Sigmoid colon (tissue), 6 donors: ENCODE measurements at regions not wholly inside any gene's neighbourhood (a gene's known extent, or its start where the extent isn't known, plus 50 kb on each side); places are given as distances from the start of the nearest gene placed in this dataset.
"Not testable (repeated sequence)": the region's sequence is repeated elsewhere in the genome, so short reads cannot be mapped to it uniquely, and the experiment has no call there.

Experiments used
- DNase-seq: peaks from one replicate; pipeline ENCODE4 v3.0.0-alpha.2; 2019
- H3K27ac ChIP-seq, 4 donors: fragments of 200-600 bp; sonication (generic); one replicate each; pipeline ENCODE4 v1.5.1; 2016 to 2019; ENCODE audit warnings: mild to moderate bottlenecking in 1 of 4
- H3K27me3 ChIP-seq, 3 donors: fragments of 200-600 bp; sonication (generic); one replicate each; pipeline ENCODE4 v1.5.1; 2019; ENCODE audit warnings: mild to moderate bottlenecking in 1 of 3
- H3K36me3 ChIP-seq, 4 donors: fragments of 200-600 bp; sonication (generic); one replicate each; pipeline ENCODE4 v1.5.1; 2016 to 2019
- H3K4me1 ChIP-seq, 4 donors: fragments of 200-600 bp; sonication (generic); one replicate each; pipeline ENCODE4 v1.5.1; 2017 to 2019
- H3K4me3 ChIP-seq, 4 donors: fragments of 200-600 bp; sonication (generic); one replicate each; pipeline ENCODE4 v1.5.1; 2017 to 2019; ENCODE audit warnings: mild to moderate bottlenecking in 2 of 4, moderate library complexity in 1 of 4
- H3K9me3 ChIP-seq, 4 donors: fragments of 200-600 bp in 3 of 4; sonication (generic) in 3 of 4; one replicate each; pipeline versions ENCODE4 v1.5.1 to v1.6.1; 2013 to 2019
- EP300 ChIP-seq, 4 donors: sonication (generic); formaldehyde crosslinking; IDR thresholded peaks; one replicate each; pipeline ENCODE4 v1.6.1; 2017; ENCODE audit warnings: antibody characterized with exemption in 4 of 4
- POLR2A ChIP-seq, 2 donors: fragments of 450-650 bp; IDR thresholded peaks; one replicate each; pipeline ENCODE4 v1.6.1; 2016; ENCODE audit warnings: antibody characterized with exemption in 2 of 2, mild to moderate bottlenecking in 2 of 2, moderate library complexity in 2 of 2
- POLR2AphosphoS5 ChIP-seq, 4 donors: sonication (generic); formaldehyde crosslinking; IDR thresholded peaks; one replicate each; pipeline ENCODE4 v1.6.1; 2017; ENCODE audit warnings: antibody characterized with exemption in 4 of 4
- WGBS, 2 donors: extraction: QIAGEN DNeasy Blood & Tissue Kit; methylation state at CpG; one replicate each; pipeline ENCODE4 v1.1.7; 2013; 5-methylcytosine and 5-hydroxymethylcytosine counted together
- intact Hi-C: fragments of 100-400 bp; cut with DNase I; formaldehyde crosslinking; loops from one replicate; pipeline ENCODE4 v1.15.1; 2023
- TF ChIP-seq, protein P1 (sequence below), 4 experiments: fragments of 450-650 bp in 3 of 4; fragments of 200-600 bp in 1 of 4; IDR thresholded peaks; one replicate each; pipeline ENCODE4 v1.5.1; 2016 to 2019; ENCODE audit warnings: antibody characterized with exemption in 4 of 4, mild to moderate bottlenecking in 3 of 4, moderate library complexity in 2 of 4
- donor health status: healthy with polysubstance abuse.
- donor health status: healthy.

DNA sequence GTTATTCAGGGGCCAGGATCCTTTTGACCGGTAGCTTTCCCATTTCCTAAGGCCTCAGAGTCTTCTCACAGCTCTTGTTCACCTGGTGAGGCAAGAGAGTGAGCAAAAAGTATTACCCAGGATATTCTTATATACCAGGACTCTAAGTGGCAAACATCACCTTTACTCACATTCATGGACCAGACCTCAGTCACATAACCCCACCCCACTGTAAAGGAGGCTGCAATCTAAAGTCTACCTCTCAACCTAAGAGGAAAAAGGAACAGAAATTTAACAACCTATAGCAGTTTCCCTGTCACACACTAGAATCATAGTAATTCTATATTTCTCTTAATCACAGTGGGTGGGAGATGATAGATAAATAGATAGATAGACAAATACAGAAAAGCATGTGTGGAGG is 176.0 kb upstream of the PTPRZ1 start:
- no peaks in the 10 kb centered on the region for H3K4me1 ChIP-seq
- 85 to 92% methylated on average over 1 of the region's 1 CpG for WGBS, 2 donors
- H3K9me3 ChIP-seq, result no peaks in the 10 kb centered on the region
- TF ChIP-seq EP300 (IDR thresholded peaks at IDR 0.05), result no peak
- no peak for TF ChIP-seq POLR2AphosphoS5 (IDR thresholded peaks at IDR 0.05)
- no peak for TF ChIP-seq POLR2A (IDR thresholded peaks at IDR 0.05)
- TF ChIP-seq, protein P1, sequence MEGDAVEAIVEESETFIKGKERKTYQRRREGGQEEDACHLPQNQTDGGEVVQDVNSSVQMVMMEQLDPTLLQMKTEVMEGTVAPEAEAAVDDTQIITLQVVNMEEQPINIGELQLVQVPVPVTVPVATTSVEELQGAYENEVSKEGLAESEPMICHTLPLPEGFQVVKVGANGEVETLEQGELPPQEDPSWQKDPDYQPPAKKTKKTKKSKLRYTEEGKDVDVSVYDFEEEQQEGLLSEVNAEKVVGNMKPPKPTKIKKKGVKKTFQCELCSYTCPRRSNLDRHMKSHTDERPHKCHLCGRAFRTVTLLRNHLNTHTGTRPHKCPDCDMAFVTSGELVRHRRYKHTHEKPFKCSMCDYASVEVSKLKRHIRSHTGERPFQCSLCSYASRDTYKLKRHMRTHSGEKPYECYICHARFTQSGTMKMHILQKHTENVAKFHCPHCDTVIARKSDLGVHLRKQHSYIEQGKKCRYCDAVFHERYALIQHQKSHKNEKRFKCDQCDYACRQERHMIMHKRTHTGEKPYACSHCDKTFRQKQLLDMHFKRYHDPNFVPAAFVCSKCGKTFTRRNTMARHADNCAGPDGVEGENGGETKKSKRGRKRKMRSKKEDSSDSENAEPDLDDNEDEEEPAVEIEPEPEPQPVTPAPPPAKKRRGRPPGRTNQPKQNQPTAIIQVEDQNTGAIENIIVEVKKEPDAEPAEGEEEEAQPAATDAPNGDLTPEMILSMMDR (IDR thresholded peaks at IDR 0.05), result no peak
- no peak for DNase-seq
- intact Hi-C loops, result loop anchor here (10.0 kb wide), 1 partner anchor 1862 kb away; no protein-coding TSS in a partner anchor
- no peaks in the 10 kb centered on the region for H3K27me3 ChIP-seq
- H3K4me3 ChIP-seq, result no peak overlapping the region
- H3K36me3 ChIP-seq, result no peaks in the 10 kb centered on the region
- no peak overlapping the region for H3K27ac ChIP-seq

DNA sequence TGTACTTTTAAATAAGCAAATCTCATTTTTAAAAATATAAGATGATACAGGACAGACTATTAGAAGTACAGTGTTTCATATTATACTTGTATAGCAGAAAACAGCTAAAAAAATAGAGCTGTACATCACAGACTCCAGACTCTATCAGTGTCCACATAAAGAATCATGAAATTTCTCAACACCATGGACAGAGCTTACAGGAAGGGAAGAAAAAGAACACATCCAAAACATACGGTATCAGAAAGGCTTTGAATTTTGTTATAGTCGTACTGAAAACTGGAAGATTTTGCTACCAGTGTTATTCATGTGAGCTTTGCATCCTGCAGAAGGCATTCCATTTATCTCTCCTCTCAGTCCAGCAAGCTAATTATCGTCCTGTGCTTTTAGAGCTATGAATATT is 183.2 kb upstream of the PTPRZ1 start:
- WGBS, 2 donors, result 85 to 93% methylated on average over 3 of the region's 3 CpGs
- intact Hi-C loops, result loop anchor here (10.0 kb wide), 1 partner anchor 1855 kb away; no protein-coding TSS in a partner anchor
- no peak for DNase-seq
- H3K4me3 ChIP-seq, result no peak overlapping the region
- no peaks in the 10 kb centered on the region for H3K36me3 ChIP-seq
- no peaks in the 10 kb centered on the region for H3K27me3 ChIP-seq
- H3K4me1 ChIP-seq, result no peaks in the 10 kb centered on the region
- no peak overlapping the region for H3K27ac ChIP-seq
- H3K9me3 ChIP-seq, result no peaks in the 10 kb centered on the region
- no peak for TF ChIP-seq POLR2A (IDR thresholded peaks at IDR 0.05)
- TF ChIP-seq, protein P1 (IDR thresholded peaks at IDR 0.05), result no peak

- TF ChIP-seq, protein P1 (IDR thresholded peaks at IDR 0.05), result no peak
- no peak for TF ChIP-seq POLR2A (IDR thresholded peaks at IDR 0.05)
- no peak for TF ChIP-seq POLR2AphosphoS5 (IDR thresholded peaks at IDR 0.05)
- TF ChIP-seq EP300 (IDR thresholded peaks at IDR 0.05), result no peak
- Histone ChIP-seq H3K9me3 (no peaks in the 10 kb centered on the region), H3K27me3 (no peaks in the 10 kb centered on the region), H3K36me3 (no peaks in the 10 kb centered on the region), H3K27ac (no peak overlapping the region), H3K4me1 (no peaks in the 10 kb centered on the region), H3K4me3 (no peak overlapping the region)
- intact Hi-C loops, result no loop called here
- no peak for DNase-seq
- 93 to 97% methylated on average over 3 of the region's 3 CpGs for WGBS, 2 donors
Measured at GRCh38 chr7:121681700-121682099, 191.3 kb upstream of the PTPRZ1 start.

DNA sequence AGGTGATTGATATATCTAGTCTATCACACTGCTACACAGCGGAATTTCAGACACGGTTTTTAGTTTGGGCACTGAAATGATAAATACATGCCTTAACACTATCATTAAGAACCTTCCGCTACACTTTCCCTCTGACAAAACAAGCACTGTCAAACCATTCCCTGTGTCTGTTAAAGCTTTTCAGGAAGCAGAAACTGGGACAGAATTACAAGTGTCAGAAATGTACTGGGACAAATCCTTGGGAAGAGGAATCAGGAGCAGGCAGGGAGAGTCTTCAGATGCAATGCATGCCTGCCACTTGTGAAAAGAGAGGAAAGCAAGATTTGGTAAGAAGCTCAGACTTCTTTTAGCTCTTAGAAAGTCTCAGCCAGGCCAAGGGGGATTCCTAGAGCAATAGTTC is 196.8 kb upstream of the PTPRZ1 start:
- 91 to 94% methylated on average over 3 of the region's 3 CpGs for WGBS, 2 donors
- intact Hi-C loops, result no loop called here

DNA sequence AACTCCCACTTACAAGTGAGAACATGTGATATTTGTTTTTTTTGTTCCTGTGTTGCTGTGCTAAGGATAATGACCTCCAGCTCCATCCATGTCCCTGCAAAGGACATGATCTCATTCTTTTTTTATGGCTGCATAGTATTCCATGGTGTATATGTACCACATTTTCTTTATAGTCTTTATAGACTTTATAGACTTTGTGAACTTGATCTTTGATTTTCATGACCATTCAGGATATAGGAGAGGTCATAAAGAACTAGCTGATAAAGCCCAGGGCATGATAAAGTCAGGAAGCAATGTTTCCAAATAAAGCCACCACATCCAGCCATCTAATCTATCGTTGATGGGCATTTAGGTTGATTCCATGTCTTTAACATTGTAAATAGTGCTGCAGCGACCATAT is 198.5 kb upstream of the PTPRZ1 start:
- intact Hi-C loops, H3K4me3 ChIP-seq, H3K4me1 ChIP-seq, DNase-seq, H3K27ac ChIP-seq, H3K27me3 ChIP-seq, H3K9me3 ChIP-seq, H3K36me3 ChIP-seq: not testable (repeated sequence)
- 72 to 75% methylated on average over 2 of the region's 2 CpGs for WGBS, 2 donors

More for the DNA sequence above, 196.8 kb upstream of the PTPRZ1 start:
- no peak overlapping the region for H3K27ac ChIP-seq
- H3K36me3 ChIP-seq, result no peaks in the 10 kb centered on the region
- no peak for DNase-seq
- no peaks in the 10 kb centered on the region for H3K9me3 ChIP-seq
- no peak overlapping the region for H3K4me3 ChIP-seq
- TF ChIP-seq POLR2A (IDR thresholded peaks at IDR 0.05) (no peak), EP300 (IDR thresholded peaks at IDR 0.05) (no peak), POLR2AphosphoS5 (IDR thresholded peaks at IDR 0.05) (no peak)
- TF ChIP-seq, protein P1 (IDR thresholded peaks at IDR 0.05), result no peak
- H3K4me1 ChIP-seq, result no peaks in the 10 kb centered on the region
- no peaks in the 10 kb centered on the region for H3K27me3 ChIP-seq
